HG03064 (cell line): ENCODE measurements at regions not wholly inside any gene's neighbourhood (a gene's known extent, or its start where the extent isn't known, plus 50 kb on each side); places are given as distances from the start of the nearest gene placed in this dataset.
"Not testable (repeated sequence)": the region's sequence is repeated elsewhere in the genome, so short reads cannot be mapped to it uniquely, and the experiment has no call there.

ENCODE experiments used
- ATAC-seq: cut with Tn5 transposase; IDR thresholded peaks from one replicate; pipeline ENCODE4 v1.9.1; 2021; ENCODE audit warnings: low read depth; ENCODE audit not compliant: unreplicated experiment

- ATAC-seq, result no peak
Observed at GRCh38 chr5:152523964-152524363, 118.9 kb upstream of the NMUR2 start.

DNA sequence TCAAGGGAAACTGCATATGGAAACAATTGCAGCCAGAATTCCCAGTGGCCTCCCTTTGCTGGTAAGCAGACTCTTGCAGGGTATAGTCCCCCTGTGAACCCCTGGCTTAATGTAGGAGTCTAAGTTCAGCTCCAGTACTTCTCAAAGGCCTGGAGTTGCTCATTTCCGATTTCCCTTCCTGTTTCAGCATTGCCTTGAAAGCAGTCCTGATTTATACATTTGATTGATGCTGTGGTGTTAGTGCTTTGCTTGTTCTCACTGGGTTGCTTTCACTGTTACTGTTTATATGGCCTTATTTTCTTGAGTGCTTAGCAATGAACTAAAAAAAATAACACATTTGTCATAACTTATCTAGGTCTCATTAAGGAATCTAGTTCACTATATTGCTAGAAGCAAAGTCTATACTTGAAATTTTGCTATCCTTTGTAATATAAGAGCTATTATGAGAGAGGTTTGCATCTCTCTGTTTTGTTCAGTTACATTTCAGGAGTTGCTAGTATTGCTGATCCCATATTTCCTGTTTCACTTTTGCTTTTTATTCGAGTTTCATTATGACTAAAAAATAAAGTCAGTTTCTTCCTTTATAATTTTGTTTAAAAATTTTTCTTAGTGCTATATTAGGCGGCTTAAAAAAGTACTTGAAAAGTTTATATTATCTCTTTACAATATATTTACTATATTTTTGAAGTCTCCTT, 122.4 kb upstream of the NMUR2 start:
- peak; percentile 69 for ATAC-seq

DNA sequence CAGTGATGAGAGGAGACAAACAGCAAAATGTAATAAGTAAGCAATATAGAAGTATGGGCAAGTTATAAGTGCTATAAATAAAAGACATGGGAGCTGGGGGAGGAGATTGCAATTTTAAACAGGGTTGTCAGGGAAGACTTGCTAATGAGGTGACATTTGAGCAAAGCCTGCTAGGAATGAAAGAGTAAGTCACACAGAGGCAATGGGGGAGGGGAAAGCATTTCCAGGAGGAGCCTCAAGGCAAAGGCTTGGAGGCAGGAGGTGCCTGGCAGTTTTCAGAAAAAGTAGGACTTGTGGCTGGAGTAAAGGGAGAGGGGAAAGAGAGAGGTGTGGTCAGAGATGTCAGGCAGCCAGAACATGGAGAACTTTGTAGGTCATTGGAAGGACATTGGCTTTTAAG, 124.4 kb upstream of the NMUR2 start:
- ATAC-seq, result no peak

GRCh38 chr5:152532714-152533113, 127.6 kb upstream of the NMUR2 start:
- no peak for ATAC-seq

DNA sequence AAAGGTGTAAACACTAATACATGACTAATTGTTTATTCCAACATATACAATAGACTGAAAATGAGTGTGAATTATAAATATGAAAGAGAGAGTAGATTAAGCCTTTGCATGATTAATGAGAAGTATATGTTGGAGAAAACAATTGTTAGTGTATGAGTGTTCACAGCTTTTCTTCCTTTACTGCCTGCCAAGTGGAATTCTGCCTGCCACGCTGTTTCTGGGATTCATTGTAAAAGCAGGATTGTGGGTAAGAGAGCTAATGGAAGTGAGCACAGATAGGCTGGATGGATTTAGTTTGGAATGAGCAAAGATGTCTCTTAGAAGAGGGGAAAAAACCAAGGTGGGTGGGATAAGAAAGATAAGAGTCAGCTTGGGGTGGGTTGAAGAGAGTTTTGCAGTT, 129.6 kb upstream of the NMUR2 start:
- no peak for ATAC-seq

GRCh38 chr5:152542741-152543140, 137.7 kb upstream of the NMUR2 start:
- no peak for ATAC-seq

DNA sequence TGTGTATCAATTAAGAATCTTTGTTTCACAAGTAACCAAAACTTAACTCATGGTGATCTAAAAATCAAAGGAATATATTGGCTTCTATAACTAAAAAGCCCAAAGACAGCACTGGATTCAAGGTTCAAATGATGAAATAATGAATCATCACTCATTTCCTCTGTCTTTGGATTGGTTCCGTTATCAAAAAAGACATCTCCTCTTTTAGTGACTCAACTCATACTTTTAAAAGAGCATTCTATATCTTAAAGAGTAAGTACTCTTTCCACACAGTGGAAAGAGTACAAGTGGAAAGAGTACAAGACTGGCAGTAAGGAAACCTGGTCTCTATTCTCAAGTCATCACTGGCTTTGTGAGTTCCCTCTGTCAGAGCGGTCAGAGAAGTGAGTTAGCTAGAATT, 141.4 kb upstream of the NMUR2 start:
- ATAC-seq, result no peak

DNA sequence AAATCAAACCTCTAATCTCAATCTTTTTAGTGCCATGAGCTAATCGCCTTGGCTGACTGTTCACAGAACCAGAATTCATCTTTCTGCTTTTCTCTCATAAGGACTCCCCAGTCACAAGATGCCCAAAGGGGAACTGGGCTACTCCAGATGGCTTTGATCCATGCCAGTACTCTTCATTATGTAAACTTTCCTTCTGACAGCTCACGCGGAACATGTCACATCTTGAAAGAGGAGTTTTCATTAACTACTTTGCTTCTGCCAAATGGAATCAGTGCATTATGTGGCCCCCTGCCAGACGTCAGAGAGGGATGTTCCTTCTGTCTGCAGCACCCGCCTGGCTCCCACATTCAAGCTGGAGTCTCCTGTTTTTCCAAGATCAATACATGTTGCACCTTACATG, 142.1 kb upstream of the NMUR2 start:
- ATAC-seq, result no peak

DNA sequence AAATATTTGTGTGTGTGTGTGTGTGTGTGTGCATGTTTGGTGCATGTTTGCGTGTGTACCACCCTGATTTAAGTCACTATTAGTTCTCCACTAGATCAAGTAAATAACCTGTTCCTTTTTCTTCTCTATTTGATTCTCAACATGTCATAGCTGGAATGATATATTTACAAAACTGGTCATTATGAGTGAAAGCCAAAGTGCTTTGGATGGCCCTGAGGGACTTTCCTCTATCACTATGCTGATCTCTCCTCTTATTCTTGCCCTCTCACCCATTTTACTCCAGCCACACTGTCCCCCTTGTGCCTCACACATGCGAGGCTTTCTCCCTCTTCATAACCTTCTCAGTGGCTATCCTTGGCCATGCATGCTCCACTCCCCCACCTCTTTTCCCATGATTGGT, 144.6 kb upstream of the NMUR2 start:
- no peak for ATAC-seq

DNA sequence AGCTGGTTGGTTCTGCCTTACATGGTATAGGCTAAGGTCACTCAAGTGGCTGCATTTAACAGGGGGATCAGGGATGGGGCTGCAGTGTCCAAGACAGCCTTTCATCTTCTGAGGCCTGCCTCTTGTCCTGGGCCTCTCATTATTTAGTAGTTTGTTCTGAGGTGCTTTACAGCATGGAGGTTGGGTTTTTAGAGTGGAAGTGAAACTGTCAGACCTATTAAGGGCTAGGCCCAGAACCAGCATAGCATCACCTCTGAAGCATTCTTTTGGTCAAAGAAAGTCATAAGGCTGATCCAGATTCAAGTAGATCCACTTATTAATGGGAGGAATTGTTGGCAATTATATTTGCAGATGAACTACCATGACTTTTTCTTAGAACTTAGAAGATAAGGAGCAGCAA, 146.0 kb upstream of the NMUR2 start:
- ATAC-seq, result no peak

DNA sequence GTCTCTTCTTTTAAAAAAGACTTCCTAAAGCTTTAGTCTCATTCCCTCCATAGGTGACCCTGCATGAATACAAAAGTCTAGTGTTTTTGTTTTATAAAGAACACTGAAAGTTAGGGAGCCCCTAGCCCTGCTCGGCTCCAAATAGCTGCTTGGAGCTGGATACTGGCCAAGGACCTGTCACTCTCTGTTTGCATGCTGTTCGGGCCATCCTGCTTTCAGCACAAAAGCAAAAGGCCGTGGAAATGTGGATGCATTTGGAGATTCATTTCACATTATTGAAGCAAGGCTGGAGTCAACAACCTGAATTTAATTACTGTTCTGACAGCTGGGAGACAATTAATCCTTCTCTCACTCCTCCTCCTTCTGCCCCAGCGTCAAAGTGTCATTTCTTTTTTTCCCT, 151.7 kb upstream of the NMUR2 start:
- no peak for ATAC-seq

GRCh38 chr5:152560512-152561137, 155.5 kb upstream of the NMUR2 start:
- no peak for ATAC-seq

DNA sequence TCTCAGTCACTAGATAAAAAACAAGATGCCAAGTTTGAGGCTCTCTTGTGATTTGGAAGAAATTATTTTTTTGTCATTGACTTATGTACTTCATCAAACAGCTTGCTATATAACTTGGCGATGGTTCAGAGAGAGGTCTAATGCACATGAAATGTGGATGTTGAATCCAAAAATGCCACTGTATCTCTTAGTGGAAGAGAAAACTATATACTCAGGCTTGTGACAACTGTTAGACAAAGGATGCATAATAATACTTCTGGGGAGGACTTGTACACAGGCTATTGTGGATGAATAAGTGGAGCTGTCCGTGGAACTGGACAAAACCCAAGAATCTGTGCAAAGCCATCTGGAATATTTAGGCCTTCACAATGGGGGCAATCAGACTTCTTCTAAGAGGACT, 162.9 kb upstream of the NMUR2 start:
- ATAC-seq, result no peak

- no peak for ATAC-seq
Observed at GRCh38 chr5:152572812-152573211, 167.7 kb upstream of the NMUR2 start.

DNA sequence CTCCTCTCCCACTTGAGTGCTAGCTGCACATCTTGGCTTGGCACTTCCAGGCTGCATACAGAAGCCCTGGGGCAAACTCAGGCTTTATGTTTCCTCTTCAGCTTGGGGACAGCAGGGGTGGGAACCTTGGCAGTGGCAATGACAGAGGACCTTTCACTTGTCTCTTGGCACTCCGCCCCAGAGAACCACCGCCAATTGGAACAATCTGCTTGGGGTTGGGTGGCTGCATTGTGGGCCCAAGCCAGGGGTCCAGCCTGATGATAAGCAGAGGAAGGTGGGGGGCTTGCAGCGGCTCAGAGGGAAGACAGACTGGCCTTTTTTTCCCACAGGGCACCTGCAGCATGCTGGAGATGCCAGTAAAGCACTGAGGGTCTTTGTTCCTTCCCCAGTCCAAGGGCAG, 179.0 kb upstream of the NMUR2 start:
- no peak for ATAC-seq

- ATAC-seq, result no peak
Observed at GRCh38 chr5:152592416-152592815, 187.3 kb upstream of the NMUR2 start.

DNA sequence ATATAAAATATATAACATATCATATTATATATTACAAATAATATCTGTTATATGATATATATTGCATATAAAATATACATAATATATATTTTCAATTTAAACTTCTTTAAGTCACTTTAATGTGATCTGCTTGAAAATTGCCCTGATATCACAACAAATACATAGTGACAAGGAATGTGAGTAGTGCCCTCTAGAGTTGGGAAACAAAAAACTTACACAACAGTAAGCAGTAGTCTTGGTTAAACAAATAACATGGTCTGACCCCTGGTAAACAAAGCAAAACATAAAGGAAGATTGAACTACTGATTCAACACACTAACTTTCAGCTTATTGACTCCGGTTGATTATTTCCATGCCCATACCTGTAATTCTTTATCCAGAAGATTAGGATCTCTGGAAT, 188.3 kb upstream of the NMUR2 start:
- no peak for ATAC-seq

DNA sequence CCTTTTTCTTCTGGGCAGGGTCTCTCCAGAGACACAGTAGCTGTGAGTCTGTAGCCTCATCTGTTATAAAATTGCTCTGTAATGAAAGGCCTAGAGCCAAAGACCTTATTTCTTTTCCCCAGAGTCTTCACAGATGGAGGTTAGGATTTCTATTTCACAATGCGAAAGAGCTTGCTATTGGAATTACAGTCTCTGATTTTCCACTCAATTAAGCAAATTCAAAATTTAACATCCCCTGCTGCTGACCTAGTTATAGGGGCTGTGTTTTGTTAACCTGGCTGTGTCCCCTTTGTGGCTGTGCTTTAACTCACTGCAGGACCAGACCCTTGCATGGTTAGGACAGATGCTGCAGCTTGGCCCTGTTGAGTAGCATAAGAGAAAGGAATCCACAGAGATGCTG, 190.3 kb upstream of the NMUR2 start:
- no peak for ATAC-seq

DNA sequence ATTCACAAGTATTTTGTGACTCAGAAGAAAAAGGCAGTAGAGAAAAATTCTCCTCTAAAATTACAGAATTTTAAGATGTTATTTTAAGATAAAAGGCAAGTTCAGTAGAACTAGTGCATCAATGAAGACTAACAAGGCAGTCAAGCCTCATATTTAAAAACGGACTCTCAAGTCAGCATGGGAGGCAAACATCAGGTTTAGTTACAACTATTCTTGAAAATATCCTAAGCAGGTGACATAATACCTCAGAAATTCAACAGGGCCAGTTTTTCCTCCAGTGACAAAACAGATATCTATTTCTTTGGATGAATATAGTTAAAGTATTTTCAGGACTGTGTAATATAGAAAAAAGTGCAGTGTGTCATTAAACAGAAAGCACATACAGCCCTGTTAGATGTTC, 194.0 kb upstream of the NMUR2 start:
- no peak for ATAC-seq

DNA sequence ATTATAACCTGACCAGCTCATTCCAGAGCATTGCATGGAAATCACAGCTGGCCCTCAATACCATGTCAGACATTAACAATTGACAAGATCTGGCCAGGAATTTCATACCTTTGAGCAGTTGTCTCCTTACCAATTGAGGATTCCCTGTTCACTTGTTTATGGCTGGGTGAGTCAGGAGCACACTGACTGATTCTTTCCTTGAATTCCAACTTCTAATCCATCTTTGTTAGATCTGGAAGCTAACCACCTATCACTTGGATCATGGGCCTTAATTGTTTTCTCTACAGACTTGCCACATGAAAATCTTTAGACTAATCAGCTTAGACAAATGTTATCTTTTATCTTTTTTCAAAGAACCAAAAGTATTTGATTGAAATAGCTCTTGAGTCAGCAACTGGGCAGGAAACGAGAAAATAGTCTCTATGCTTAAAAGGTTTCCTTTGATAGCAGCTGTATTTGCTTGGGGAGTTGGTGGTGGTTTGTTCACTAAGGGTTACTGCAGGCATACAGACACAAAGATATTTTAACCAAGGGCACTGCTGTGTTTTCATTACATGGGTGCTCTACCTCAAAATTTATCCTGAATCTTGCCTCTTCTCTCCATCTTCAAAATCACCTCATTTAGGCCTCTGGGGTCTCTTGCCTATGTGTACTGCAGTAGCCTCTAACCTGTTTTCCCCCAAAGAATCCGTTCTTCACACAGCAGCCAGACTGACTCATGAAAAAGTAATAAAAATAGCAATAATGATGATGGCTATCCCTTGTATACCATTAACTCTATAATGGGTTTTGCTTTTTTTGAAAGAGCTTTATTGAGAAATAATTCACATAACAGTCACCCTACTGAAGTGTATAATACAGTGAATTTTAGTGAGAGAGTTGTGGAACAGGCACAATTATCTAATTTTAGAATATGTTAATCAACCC, 197.0 kb upstream of the NMUR2 start:
- ATAC-seq, result no peak

DNA sequence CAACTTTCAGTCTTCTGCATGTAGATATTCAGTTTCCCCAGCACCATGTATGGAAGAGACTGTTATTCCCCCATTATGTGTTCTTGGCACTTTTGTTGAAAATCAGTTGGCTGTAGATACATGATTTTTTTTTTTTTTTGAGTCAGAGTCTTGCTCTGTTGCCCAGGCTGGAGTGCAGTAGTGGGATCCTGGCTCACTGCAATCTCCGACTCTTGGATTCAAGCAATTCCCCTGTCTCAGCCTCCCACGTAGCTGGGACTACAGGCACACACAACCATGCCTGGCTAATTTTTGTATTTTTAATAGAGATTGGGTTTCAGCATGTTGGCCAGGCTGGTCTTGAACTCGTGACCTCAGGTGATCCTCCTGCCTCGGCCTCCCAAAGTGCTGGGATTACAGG, 201.0 kb upstream of the NMUR2 start:
- not testable (repeated sequence) for ATAC-seq
